ENCODE measurements at regions not wholly inside any gene's neighbourhood (a gene's known extent, or its start where the extent isn't known, plus 50 kb on each side); places are given as distances from the start of the nearest gene placed in this dataset.
A peak's percentile ranks its signal among the peaks of the same experiment; 100 is the strongest.

GRCh38 chrX:9317176-9317575 is 147.7 kb upstream of the TBL1X start:
- no peak for DNase-seq (ENCODE audit: low read depth)

- no peak for DNase-seq (ENCODE audit: low read depth)
Observed at GRCh38 chrX:9318213-9318612, 146.6 kb upstream of the TBL1X start.

GRCh38 chrX:9318766-9319165 is 146.1 kb upstream of the TBL1X start:
- DNase-seq (ENCODE audit: low read depth), result no peak

GRCh38 chrX:9320940-9321339 is 143.9 kb upstream of the TBL1X start:
- no peak for DNase-seq (ENCODE audit: low read depth)

- DNase-seq (ENCODE audit: low read depth), result peak; percentile 26
Observed at GRCh38 chrX:9324676-9325075, 140.2 kb upstream of the TBL1X start.

GRCh38 chrX:9326369-9326768 is 138.5 kb upstream of the TBL1X start:
- DNase-seq (ENCODE audit: low read depth), result peak; percentile 67

- no peak for DNase-seq (ENCODE audit: low read depth)
Observed at GRCh38 chrX:9327086-9327746, 137.6 kb upstream of the TBL1X start.

GRCh38 chrX:9327747-9328145 is 137.1 kb upstream of the TBL1X start:
- DNase-seq (ENCODE audit: low read depth), result peak; percentile 92

GRCh38 chrX:9329056-9329455 is 135.8 kb upstream of the TBL1X start:
- DNase-seq (ENCODE audit: low read depth), result no peak

GRCh38 chrX:9330249-9330982 is 134.4 kb upstream of the TBL1X start:
- no peak for DNase-seq (ENCODE audit: low read depth)

GRCh38 chrX:9333873-9334560 is 130.8 kb upstream of the TBL1X start:
- DNase-seq (ENCODE audit: low read depth), result no peak

- DNase-seq (ENCODE audit: low read depth), result no peak
Observed at GRCh38 chrX:9335251-9335650, 129.6 kb upstream of the TBL1X start.

- no peak for DNase-seq (ENCODE audit: low read depth)
Observed at GRCh38 chrX:9336456-9336855, 128.4 kb upstream of the TBL1X start.

GRCh38 chrX:9337046-9337445 is 127.8 kb upstream of the TBL1X start:
- peak; percentile 68 for DNase-seq (ENCODE audit: low read depth)

GRCh38 chrX:9338986-9339385 is 125.9 kb upstream of the TBL1X start:
- no peak for DNase-seq (ENCODE audit: low read depth)

GRCh38 chrX:9339603-9340491 is 125.0 kb upstream of the TBL1X start:
- peak; percentile 77 for DNase-seq (ENCODE audit: low read depth)

- DNase-seq (ENCODE audit: low read depth), result peak; percentile 53
Observed at GRCh38 chrX:9340598-9341290, 124.1 kb upstream of the TBL1X start.

- peak; percentile 83 for DNase-seq (ENCODE audit: low read depth)
Observed at GRCh38 chrX:9341291-9342201, 123.3 kb upstream of the TBL1X start.

- peak; percentile 89 for DNase-seq (ENCODE audit: low read depth)
Observed at GRCh38 chrX:9342561-9343051, 122.3 kb upstream of the TBL1X start.

GRCh38 chrX:9343971-9344370 is 120.9 kb upstream of the TBL1X start:
- DNase-seq (ENCODE audit: low read depth), result no peak
